Panc1 (cell line): ENCODE measurements at regions not wholly inside any gene's neighbourhood (a gene's known extent, or its start where the extent isn't known, plus 50 kb on each side); places are given as distances from the start of the nearest gene placed in this dataset.

Experiments used
- ATAC-seq: fragments of 200-7000 bp; cut with Tn5 transposase; 2 replicates; pipeline ENCODE4 v1.9.1; 2020; ENCODE audit warnings: mild to moderate bottlenecking, moderate library complexity
- BruUV-seq: library from RNA; stranded (reverse); fragments of 400-500 nt; replicated peaks from 2 replicates; lab custom pipeline; 2021; lab: Mats Ljungman, UMichigan
- CTCF ChIA-PET: fragments of 300-600 bp; sonication (Branson Sonifier 250); formaldehyde crosslinking; loops from one replicate; lab custom pipeline; 2022; ENCODE audit warnings: antibody characterized with exemption; lab: Charles Lee
- POLR2A ChIA-PET: fragments of 300-600 bp; sonication (Branson Sonifier 250); formaldehyde crosslinking; loops from one replicate; lab custom pipeline; 2022; ENCODE audit warnings: antibody characterized with exemption; lab: Charles Lee
- DNase-seq: peaks from one replicate; pipeline ENCODE4 v3.0.0-alpha.2; 2010; ENCODE audit warnings: low read depth, low spot score
- H3K27ac ChIP-seq: 2 replicates; pipeline ENCODE4 v1.5.1; 2011; ENCODE audit warnings: mild to moderate bottlenecking, low read length, inconsistent platforms
- H3K27me3 ChIP-seq: fragments of 200-500 bp; sonication (Bioruptor generic); 2 replicates; pipeline ENCODE4 v1.6.0; 2014; ENCODE audit warnings: low read length, inconsistent platforms; ENCODE audit not compliant: control insufficient read depth, insufficient read depth
- H3K36me3 ChIP-seq: fragments of 200-500 bp; sonication (Bioruptor generic); 2 replicates; pipeline ENCODE4 v1.5.1; 2014; ENCODE audit warnings: inconsistent platforms, mild to moderate bottlenecking, low read length, moderate library complexity; ENCODE audit not compliant: control insufficient read depth, insufficient read depth
- H3K4me1 ChIP-seq: 2 replicates; pipeline ENCODE4 v1.5.1; 2011; ENCODE audit warnings: inconsistent platforms, mild to moderate bottlenecking, low read length, moderate library complexity; ENCODE audit not compliant: control insufficient read depth, insufficient read depth
- H3K4me3 ChIP-seq, 2 experiments: 2 replicates each; pipeline ENCODE4 v1.5.1; 2011 to 2012; ENCODE audit warnings: low read depth in 2 of 2, low read length in 2 of 2, mild to moderate bottlenecking in 2 of 2, inconsistent platforms in 1 of 2, moderate library complexity in 1 of 2
- H3K9me3 ChIP-seq: fragments of 200-500 bp; sonication (Bioruptor generic); 2 replicates; pipeline ENCODE4 v1.5.1; 2014; ENCODE audit warnings: low read depth, mild to moderate bottlenecking, inconsistent platforms, low read length, moderate library complexity; ENCODE audit not compliant: control insufficient read depth, insufficient read depth
- POLR2AphosphoS5 ChIP-seq: IDR thresholded peaks from 2 replicates; pipeline ENCODE4 v1.6.1; 2012; ENCODE audit warnings: mild to moderate bottlenecking, low read depth, low read length, moderate library complexity
- SIN3A ChIP-seq: IDR thresholded peaks from 2 replicates; pipeline ENCODE4 v1.6.1; 2012; ENCODE audit warnings: low read depth, mild to moderate bottlenecking, low read length, moderate library complexity, borderline replicate concordance; ENCODE audit not compliant: insufficient read depth
- TCF7L2 ChIP-seq: IDR thresholded peaks from 2 replicates; pipeline ENCODE4 v1.6.1; 2011; ENCODE audit warnings: mild to moderate bottlenecking, low read depth, low read length, inconsistent platforms
- in situ Hi-C: cut with HindIII; loops from 2 replicates; pipeline ENCODE4 v1.10.0; 2016; ENCODE audit warnings: low sequenced_read_pairs, low pct_unique_long_range_greater_than_20kb
- intact Hi-C: fragments of 100-400 bp; cut with micrococcal nuclease; formaldehyde crosslinking; loops from one replicate; pipeline ENCODE4 v1.10.0; 2022; ENCODE audit not compliant: unreplicated experiment
- TF ChIP-seq, protein P1 (sequence below), 2 experiments: IDR thresholded peaks; 2 replicates each; pipeline ENCODE4 v1.6.1; 2011 to 2012; ENCODE audit warnings: low read depth in 2 of 2, control low read depth in 1 of 2, low read length in 1 of 2, mild to moderate bottlenecking in 1 of 2, moderate library complexity in 1 of 2; ENCODE audit not compliant: insufficient read depth in 1 of 2
- TF ChIP-seq, protein P2 (sequence below): fragments of 450-650 bp; IDR thresholded peaks from 2 replicates; pipeline ENCODE4 v1.5.1; 2017; ENCODE audit warnings: mild to moderate bottlenecking

DNA sequence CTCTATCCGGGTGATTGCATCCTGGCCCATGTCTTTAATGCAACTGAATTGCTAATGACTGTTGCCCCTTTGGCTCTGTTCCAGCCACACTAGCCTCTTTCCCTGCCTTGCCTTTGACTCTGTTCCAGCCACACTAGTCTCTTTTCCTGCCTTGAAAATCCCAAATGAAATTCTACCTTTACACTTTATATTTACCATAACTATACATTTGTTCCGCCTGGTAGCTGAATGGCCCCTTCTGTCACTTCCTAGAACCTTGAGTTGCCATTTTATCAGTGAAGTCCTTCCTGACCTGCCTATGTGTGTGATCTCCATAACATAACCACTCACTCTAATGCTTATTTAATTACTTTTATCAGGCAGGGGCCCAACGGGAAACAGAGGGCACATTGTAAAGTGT is 1120.4 kb upstream of the WWC1 start:
- DNase-seq = no peak
- no peak overlapping the region for H3K4me3 ChIP-seq
- POLR2A ChIA-PET = no interaction called here
- TF ChIP-seq SIN3A = no peak
- TF ChIP-seq, protein P1, sequence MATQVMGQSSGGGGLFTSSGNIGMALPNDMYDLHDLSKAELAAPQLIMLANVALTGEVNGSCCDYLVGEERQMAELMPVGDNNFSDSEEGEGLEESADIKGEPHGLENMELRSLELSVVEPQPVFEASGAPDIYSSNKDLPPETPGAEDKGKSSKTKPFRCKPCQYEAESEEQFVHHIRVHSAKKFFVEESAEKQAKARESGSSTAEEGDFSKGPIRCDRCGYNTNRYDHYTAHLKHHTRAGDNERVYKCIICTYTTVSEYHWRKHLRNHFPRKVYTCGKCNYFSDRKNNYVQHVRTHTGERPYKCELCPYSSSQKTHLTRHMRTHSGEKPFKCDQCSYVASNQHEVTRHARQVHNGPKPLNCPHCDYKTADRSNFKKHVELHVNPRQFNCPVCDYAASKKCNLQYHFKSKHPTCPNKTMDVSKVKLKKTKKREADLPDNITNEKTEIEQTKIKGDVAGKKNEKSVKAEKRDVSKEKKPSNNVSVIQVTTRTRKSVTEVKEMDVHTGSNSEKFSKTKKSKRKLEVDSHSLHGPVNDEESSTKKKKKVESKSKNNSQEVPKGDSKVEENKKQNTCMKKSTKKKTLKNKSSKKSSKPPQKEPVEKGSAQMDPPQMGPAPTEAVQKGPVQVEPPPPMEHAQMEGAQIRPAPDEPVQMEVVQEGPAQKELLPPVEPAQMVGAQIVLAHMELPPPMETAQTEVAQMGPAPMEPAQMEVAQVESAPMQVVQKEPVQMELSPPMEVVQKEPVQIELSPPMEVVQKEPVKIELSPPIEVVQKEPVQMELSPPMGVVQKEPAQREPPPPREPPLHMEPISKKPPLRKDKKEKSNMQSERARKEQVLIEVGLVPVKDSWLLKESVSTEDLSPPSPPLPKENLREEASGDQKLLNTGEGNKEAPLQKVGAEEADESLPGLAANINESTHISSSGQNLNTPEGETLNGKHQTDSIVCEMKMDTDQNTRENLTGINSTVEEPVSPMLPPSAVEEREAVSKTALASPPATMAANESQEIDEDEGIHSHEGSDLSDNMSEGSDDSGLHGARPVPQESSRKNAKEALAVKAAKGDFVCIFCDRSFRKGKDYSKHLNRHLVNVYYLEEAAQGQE (IDR thresholded peaks at IDR 0.05; ENCODE audit: insufficient read depth in 1 of 2, low read depth in 2 of 2, low read length in 1 of 2) = no peak
- TF ChIP-seq, protein P2, sequence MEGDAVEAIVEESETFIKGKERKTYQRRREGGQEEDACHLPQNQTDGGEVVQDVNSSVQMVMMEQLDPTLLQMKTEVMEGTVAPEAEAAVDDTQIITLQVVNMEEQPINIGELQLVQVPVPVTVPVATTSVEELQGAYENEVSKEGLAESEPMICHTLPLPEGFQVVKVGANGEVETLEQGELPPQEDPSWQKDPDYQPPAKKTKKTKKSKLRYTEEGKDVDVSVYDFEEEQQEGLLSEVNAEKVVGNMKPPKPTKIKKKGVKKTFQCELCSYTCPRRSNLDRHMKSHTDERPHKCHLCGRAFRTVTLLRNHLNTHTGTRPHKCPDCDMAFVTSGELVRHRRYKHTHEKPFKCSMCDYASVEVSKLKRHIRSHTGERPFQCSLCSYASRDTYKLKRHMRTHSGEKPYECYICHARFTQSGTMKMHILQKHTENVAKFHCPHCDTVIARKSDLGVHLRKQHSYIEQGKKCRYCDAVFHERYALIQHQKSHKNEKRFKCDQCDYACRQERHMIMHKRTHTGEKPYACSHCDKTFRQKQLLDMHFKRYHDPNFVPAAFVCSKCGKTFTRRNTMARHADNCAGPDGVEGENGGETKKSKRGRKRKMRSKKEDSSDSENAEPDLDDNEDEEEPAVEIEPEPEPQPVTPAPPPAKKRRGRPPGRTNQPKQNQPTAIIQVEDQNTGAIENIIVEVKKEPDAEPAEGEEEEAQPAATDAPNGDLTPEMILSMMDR = no peak
- no peak for TF ChIP-seq POLR2AphosphoS5
- TF ChIP-seq TCF7L2 = no peak
- intact Hi-C loops (no loop called here), in situ Hi-C loops (no loop called here)
- no peaks in the 10 kb centered on the region for H3K9me3 ChIP-seq
- no TSS peak for BruUV-seq
- H3K27me3 ChIP-seq = no peaks in the 10 kb centered on the region
- ATAC-seq = no peak
- no peak overlapping the region for H3K27ac ChIP-seq
- no peaks in the 10 kb centered on the region for H3K36me3 ChIP-seq
- no peaks in the 10 kb centered on the region for H3K4me1 ChIP-seq
- CTCF ChIA-PET = no interaction called here

DNA sequence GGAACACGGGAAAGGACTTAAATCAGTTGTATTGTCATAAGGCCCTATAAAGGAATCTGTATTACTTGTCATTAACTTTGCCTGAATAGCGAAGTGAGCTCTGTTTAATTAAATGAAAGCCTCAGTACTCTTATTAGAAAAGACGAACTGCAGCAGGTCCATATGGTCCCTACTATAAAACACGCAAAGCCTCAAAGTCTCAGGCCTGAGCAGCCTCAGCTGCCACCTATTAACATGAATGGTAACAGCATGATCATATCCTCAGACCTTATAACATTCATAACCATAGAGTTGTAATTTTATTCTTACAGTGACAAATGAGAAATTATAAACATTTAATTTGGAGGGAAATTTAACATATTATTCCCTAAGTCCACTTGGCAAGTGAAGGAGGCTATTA is 1113.7 kb upstream of the WWC1 start:
- no peak overlapping the region for H3K27ac ChIP-seq
- in situ Hi-C loops = no loop called here
- ChIA-PET POLR2A (interaction anchor here (0.7 kb wide), 1 partner anchor 143 kb away, joined by 6 read pairs; no protein-coding TSS in a partner anchor), CTCF (no interaction called here)
- H3K4me1 ChIP-seq = no peaks in the 10 kb centered on the region
- no peak for DNase-seq
- intact Hi-C loops = no loop called here
- TF ChIP-seq, protein P2 = no peak
- TF ChIP-seq, protein P1 (IDR thresholded peaks at IDR 0.05; ENCODE audit: insufficient read depth in 1 of 2, low read depth in 2 of 2, low read length in 1 of 2) = no peak
- no peak for TF ChIP-seq POLR2AphosphoS5
- TF ChIP-seq TCF7L2 = no peak
- TF ChIP-seq SIN3A = no peak
- no peaks in the 10 kb centered on the region for H3K27me3 ChIP-seq
- no peak for ATAC-seq
- no peaks in the 10 kb centered on the region for H3K9me3 ChIP-seq
- no TSS peak for BruUV-seq
- no peaks in the 10 kb centered on the region; the same call in 1 of the 2 replicates for H3K36me3 ChIP-seq
- H3K4me3 ChIP-seq = no peak overlapping the region
